Karpas-422 (cell line): ENCODE measurements at regions not wholly inside any gene's neighbourhood (a gene's known extent, or its start where the extent isn't known, plus 50 kb on each side); places are given as distances from the start of the nearest gene placed in this dataset.

Experiments used
- DNase-seq: peaks from one replicate; pipeline ENCODE4 v3.0.0-alpha.2; 2015
- H2AFZ ChIP-seq: fragments of 200-600 bp; sonication (generic); 2 replicates; pipeline ENCODE4 v1.6.1; 2014; ENCODE audit warnings: antibody characterized with exemption, low read length, mixed read lengths
- H3K27ac ChIP-seq: fragments of 200-600 bp; sonication (generic); 2 replicates; pipeline ENCODE4 v1.5.1; 2014; ENCODE audit warnings: mild to moderate bottlenecking, low read length, moderate library complexity
- H3K27me3 ChIP-seq: fragments of 200-600 bp; sonication (generic); 2 replicates; pipeline ENCODE4 v1.6.1; 2014; ENCODE audit warnings: low read length, mixed read lengths
- H3K36me3 ChIP-seq: fragments of 200-600 bp; sonication (generic); 2 replicates; pipeline ENCODE4 v1.6.1; 2014; ENCODE audit warnings: low read length, mixed read lengths; ENCODE audit not compliant: insufficient read depth
- H3K4me1 ChIP-seq: fragments of 200-600 bp; sonication (generic); 2 replicates; pipeline ENCODE4 v1.6.1; 2014; ENCODE audit warnings: mild to moderate bottlenecking, low read length, mixed read lengths
- H3K4me2 ChIP-seq: fragments of 200-600 bp; sonication (generic); 2 replicates; pipeline ENCODE4 v1.6.1; 2014; ENCODE audit warnings: low read length, low read depth, mild to moderate bottlenecking; ENCODE audit not compliant: poor library complexity, severe bottlenecking
- H3K4me3 ChIP-seq: fragments of 200-600 bp; sonication (generic); 2 replicates; pipeline ENCODE4 v1.5.1; 2014; ENCODE audit warnings: mild to moderate bottlenecking, antibody characterized with exemption, low read length, mixed read lengths
- H3K79me2 ChIP-seq: fragments of 200-600 bp; sonication (generic); 2 replicates; pipeline ENCODE4 v1.6.1; 2014; ENCODE audit warnings: mild to moderate bottlenecking, low read length, mixed read lengths
- H3K9ac ChIP-seq: fragments of 200-600 bp; sonication (generic); 2 replicates; pipeline ENCODE4 v1.6.0; 2014; ENCODE audit warnings: low read length
- H3K9me2 ChIP-seq: fragments of 200-600 bp; sonication (generic), shearing (Covaris generic); replicated peaks from 2 replicates; pipeline ENCODE4 v1.6.0; 2014; ENCODE audit warnings: mild to moderate bottlenecking, low read length, moderate library complexity; ENCODE audit not compliant: insufficient read depth
- H3K9me3 ChIP-seq: fragments of 300-700, 200-600 bp; sonication (generic); 2 replicates; pipeline ENCODE4 v1.6.1; 2014; ENCODE audit warnings: low read length, mixed read lengths
- H4K20me1 ChIP-seq: fragments of 200-600 bp; sonication (generic); 2 replicates; pipeline ENCODE4 v1.6.1; 2014; ENCODE audit warnings: mild to moderate bottlenecking, antibody characterized with exemption, low read length, low read depth; ENCODE audit not compliant: insufficient read depth

- no peaks in the 10 kb centered on the region for H3K9me2 ChIP-seq
- H4K20me1 ChIP-seq: no peaks in the 10 kb centered on the region
- H3K9ac ChIP-seq: no peak overlapping the region
- no peak overlapping the region for H2AFZ ChIP-seq
- H3K9me3 ChIP-seq: no peaks in the 10 kb centered on the region
- no peak for DNase-seq
- H3K27me3 ChIP-seq: no peaks in the 10 kb centered on the region
- H3K79me2 ChIP-seq: no peaks in the 10 kb centered on the region
- peaks cover 6% of the 10 kb centered on the region for H3K4me1 ChIP-seq
- no peak overlapping the region for H3K27ac ChIP-seq
- H3K36me3 ChIP-seq: no peaks in the 10 kb centered on the region
- no peak overlapping the region for H3K4me3 ChIP-seq
- no peak overlapping the region for H3K4me2 ChIP-seq
Observed at GRCh38 chr1:86649618-86650017, 54.8 kb upstream of the SH3GLB1 start.

GRCh38 chr1:86650065-86650464, 54.3 kb upstream of the SH3GLB1 start:
- Histone ChIP-seq H3K4me1 (peaks cover 6% of the 10 kb centered on the region), H3K79me2 (no peaks in the 10 kb centered on the region), H3K4me2 (no peak overlapping the region), H3K36me3 (no peaks in the 10 kb centered on the region), H4K20me1 (no peaks in the 10 kb centered on the region), H2AFZ (no peak overlapping the region), H3K9me2 (no peaks in the 10 kb centered on the region), H3K27me3 (no peaks in the 10 kb centered on the region), H3K9me3 (no peaks in the 10 kb centered on the region), H3K9ac (no peak overlapping the region), H3K27ac (no peak overlapping the region), H3K4me3 (no peak overlapping the region)
- DNase-seq: no peak
